NCI-H510A treated with DMSO at 0.1 percent for 48 hours (cell line): ENCODE measurements at regions not wholly inside any gene's neighbourhood (a gene's known extent, or its start where the extent isn't known, plus 50 kb on each side); places are given as distances from the start of the nearest gene placed in this dataset.
A peak's percentile ranks its signal among the peaks of the same experiment; 100 is the strongest.
"Not testable (repeated sequence)": the region's sequence is repeated elsewhere in the genome, so short reads cannot be mapped to it uniquely, and the experiment has no call there.

ENCODE experiments used
- DNase-seq: peaks from one replicate; lab custom pipeline; 2025; lab: John Stamatoyannopoulos, UW

DNA sequence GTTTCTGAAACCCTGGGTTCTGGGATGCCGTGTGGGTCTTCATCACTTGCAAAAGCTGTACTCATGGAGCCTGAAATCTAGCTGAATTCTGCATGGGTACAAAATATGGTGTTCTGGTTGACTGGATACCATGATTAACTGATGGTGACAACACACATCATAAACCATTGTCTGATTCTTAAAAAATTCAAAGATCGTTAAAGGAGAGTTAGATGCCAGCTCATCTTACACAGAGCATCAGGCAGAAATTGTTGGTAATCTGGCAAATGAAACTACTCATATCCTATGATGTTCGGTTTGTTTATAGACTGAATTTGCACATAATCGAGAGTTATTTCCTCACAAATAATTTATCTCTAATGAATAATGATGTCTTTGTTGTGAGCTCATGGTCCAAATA lies 218.1 kb upstream of the PKN2 start:
- DNase-seq: peak; percentile 61

GRCh38 chr1:88466899-88467580 lies 217.0 kb upstream of the PKN2 start:
- DNase-seq: peak; percentile 86

DNA sequence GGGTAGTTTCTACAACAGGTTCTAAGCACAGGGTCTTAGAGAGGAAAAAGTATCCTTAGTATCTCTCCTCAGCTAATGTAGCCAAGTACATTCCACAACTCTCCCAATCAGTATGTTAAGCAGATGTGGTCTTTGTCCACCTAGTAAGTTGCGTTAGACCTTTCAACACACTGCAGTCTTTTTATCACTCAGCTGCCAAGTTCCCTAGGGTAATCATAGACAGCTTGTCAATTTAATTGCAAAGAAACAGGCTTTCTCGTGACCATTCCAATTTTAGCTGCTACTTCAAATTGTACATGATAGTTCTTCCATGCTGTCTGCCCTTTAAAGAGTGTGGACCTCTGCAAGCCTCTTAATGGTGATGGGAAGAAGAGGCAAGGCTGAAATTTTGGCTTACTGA lies 211.8 kb upstream of the PKN2 start:
- no peak for DNase-seq

DNA sequence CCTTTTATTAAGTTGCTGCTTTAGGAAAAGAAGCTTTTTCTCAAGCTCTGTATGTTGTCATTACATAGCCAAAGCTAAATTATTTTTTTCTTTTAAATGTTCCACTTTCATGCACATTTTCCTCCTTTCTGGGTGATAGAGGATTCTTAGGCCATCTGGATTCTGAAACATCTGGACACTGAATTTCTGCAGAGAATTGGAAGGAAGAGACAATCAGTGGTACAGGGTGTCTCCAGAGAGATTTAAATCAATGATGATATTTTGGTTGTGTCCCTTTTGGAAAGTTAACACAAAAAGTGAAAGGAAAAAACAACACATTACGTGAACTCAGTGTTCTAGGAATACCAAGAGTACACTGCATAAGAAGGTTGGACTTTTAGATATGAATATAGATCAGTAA lies 211.4 kb upstream of the PKN2 start:
- no peak for DNase-seq

GRCh38 chr1:88474555-88475304 lies 209.3 kb upstream of the PKN2 start:
- DNase-seq: no peak

- DNase-seq: no peak
Observed at GRCh38 chr1:88484881-88485280, 199.2 kb upstream of the PKN2 start.

DNA sequence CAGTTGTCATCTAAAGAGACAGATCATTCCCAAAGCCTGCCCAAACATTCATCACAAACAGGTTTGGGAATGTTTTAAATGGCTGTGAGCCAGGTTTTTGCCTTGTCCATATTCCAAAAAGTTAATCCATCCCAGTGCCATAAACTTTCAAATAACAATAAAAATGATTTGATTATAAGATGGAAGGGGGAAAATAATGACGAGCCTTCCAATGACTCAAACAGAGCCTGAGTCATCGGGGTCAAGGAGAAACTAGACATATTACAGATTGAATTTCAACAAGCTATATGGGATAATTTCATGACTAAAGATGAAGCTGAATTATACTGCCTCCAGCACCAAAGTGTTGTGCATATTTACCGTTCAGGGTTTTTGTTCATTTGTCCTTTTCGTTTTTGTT lies 195.8 kb upstream of the PKN2 start:
- DNase-seq: no peak

- DNase-seq: no peak
Observed at GRCh38 chr1:88490676-88491075, 193.4 kb upstream of the PKN2 start.

GRCh38 chr1:88499671-88500070 lies 184.4 kb upstream of the PKN2 start:
- no peak for DNase-seq

DNA sequence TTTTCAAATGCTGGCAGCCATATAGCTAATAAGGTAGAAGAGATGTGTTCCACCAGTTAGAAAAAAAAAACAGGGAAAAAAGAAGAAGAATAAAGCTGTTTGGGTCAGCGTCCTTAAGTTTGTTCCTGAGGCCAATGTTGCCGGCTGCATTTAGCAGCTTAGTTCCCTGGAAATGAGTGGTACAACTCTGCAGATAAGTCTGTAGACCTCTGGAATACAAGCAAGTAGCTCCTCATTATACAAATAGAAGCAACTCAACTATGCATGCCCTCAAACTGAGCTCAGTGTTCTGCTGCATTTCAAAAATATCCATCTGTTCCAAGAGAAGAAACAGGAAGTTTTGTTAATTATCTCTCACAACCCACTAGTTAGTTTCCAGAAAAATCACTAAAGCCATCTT lies 181.2 kb upstream of the PKN2 start:
- no peak for DNase-seq

GRCh38 chr1:88503646-88504045 lies 180.4 kb upstream of the PKN2 start:
- DNase-seq: no peak

- no peak for DNase-seq
Observed at GRCh38 chr1:88504601-88505000, 179.5 kb upstream of the PKN2 start.

DNA sequence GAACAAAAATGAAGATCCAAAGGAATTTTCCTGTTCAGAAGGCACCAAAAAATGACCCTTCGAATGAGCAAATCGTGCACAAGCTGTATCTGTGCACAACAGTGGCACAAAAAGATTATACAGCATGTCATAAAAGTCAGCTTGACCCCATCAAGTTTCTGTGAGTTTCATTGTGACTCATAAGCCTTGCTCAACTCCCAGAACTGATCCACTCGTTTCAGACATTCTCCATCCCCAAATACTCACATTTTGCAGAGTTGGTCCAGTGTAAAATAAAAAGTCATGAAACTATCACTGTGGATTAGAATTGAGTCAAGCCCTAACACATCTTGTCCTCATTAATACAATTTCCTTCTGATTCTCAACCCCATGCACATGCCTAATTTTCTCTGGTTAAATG lies 174.7 kb upstream of the PKN2 start:
- DNase-seq: no peak

- no peak for DNase-seq
Observed at GRCh38 chr1:88514544-88515060, 169.5 kb upstream of the PKN2 start.

GRCh38 chr1:88517499-88517898 lies 166.6 kb upstream of the PKN2 start:
- not testable (repeated sequence) for DNase-seq

DNA sequence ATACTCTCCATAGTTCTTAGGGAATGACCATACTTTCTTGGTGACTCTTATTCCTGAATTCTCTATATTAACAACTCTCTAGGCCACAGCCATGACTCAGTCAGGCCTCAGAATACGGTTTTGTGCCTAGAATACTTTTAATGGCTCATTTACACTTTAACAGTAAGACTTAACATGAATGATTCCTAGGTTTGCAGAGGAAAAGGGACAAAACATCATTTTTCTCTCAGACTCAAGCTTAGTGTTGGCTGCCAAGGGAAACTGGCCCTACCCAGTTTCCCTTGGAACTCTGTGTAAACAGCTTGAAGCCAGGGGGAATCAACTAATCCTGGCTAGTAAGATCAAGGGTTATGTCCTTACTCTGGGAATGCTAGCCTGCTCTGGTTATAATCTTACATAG lies 164.9 kb upstream of the PKN2 start:
- DNase-seq: no peak

DNA sequence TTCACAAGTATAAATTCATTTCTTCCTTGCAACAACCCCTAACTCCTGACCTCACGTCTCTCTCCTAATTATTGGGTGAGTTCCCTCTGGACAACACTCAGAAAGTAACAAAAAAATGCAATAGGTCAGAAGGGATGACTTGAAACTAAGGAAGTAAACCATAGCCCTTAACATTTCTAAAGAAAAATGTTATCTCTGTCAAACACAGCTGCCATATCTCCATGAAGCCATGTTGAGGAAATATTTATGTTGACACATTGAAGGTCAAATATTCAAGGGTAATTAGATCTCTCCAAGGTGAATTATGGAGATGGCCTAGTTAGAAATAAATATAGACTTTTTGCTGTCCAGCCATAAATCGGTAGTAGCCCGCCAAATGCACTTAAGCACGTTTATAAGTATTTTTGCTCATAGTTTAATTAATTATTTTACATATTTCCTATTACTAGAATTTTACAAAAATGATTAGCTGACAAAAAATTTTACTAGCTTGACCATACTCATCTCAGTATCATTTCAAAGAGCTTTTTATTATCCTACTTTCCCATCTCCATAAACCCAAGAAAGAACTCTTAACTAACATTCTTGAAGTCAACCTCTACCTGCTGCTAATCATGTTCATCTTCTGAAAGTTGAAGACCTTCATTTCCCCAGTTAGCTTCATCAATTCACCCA lies 160.1 kb upstream of the PKN2 start:
- no peak for DNase-seq

DNA sequence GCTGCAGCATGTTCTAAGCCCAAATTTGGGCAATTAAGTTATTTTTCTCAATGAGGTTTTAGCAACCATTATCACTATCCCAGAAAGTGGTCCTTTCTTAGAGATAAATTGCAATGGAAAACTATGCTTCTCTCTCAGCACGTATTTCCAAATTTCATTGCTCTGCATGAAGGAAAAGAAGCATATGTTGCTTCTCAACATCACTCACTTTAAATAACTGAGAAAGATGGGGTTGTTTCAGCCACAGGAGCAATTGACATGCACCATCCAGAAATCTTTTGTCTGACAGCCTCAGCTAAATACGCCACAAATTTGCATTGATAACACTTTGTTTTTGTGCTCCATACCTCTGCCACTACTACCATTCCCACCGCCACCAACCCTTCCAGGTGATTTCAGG lies 157.6 kb upstream of the PKN2 start:
- no peak for DNase-seq

GRCh38 chr1:88528792-88529191 lies 155.3 kb upstream of the PKN2 start:
- DNase-seq: no peak

DNA sequence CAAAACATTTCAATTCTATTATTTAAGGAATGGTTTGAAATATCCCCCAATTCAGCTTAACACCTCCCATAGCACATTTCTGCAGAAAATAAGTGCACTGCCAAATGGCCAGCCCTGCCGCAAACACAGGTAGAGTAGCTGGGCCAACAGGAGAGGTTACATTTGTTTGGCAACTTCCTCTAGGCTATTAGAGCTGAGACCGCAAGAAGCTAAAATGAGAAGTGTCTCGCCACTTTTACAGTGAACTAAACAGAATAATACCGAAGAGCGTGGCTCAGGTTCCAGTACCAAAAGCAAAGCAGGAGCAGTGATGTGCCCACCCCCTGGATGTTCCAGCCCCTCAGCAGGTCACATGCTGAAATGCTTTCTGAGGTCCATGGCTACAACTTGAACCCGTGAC lies 154.5 kb upstream of the PKN2 start:
- DNase-seq: no peak

DNA sequence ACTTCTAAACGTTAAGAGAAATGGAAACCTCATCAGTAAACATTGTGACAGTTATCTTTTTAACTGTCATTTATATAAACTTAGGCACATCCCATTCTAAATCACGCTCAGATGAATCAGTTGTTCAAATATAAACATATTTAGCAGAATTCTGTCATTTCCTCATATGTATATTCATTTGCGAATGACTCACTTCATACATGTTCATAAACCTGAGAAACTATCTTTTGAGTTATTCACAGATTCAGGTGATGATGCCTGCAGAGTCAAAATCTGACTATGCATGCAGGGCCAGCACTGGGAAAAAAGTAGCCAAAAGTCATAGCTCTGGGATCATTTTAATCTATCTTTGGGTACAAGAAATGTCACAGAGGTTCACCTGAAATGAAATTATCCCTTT lies 153.8 kb upstream of the PKN2 start:
- no peak for DNase-seq

GRCh38 chr1:88537787-88538186 lies 146.3 kb upstream of the PKN2 start:
- DNase-seq: no peak
